ENCODE measurements at regions not wholly inside any gene's neighbourhood (a gene's known extent, or its start where the extent isn't known, plus 50 kb on each side); places are given as distances from the start of the nearest gene placed in this dataset.

GRCh38 chr15:70315431-70315830, 217.7 kb upstream of the TLE3 start:
- ChIA-PET POLR2A (interaction anchor here (1.3 kb wide), 2 partner anchors 10 to 20 kb away, joined by 4 read pairs; no protein-coding TSS in a partner anchor), CTCF (ENCODE audit: low intra/inter-chr PET ratio) (no interaction called here)
- Histone ChIP-seq H3K27me3 (ENCODE audit: control insufficient read depth in 2 of 2, insufficient read depth in 2 of 2, low read length in 2 of 2) (peaks cover 18 to 53% of the 10 kb centered on the region in 2 experiments), H3K9ac (ENCODE audit: insufficient read depth in 1 of 2, low read depth in 2 of 2, low read length in 2 of 2) (no peak overlapping the region), H3K79me2 (ENCODE audit: control insufficient read depth, insufficient read depth, low read length) (no peaks in the 10 kb centered on the region), H3K9me1 (ENCODE audit: control insufficient read depth, insufficient read depth, low read length) (no peaks in the 10 kb centered on the region), H2AFZ (ENCODE audit: low read depth, low read length) (no peak overlapping the region), H3K27ac (ENCODE audit: extremely low read depth, low read depth, low read length) (no peak overlapping the region), H3K36me3 (ENCODE audit: control insufficient read depth, insufficient read depth, low read length) (no peaks in the 10 kb centered on the region), H3K4me2 (ENCODE audit: insufficient read depth, low read length) (no peak overlapping the region), H3K9me3 (replicated peaks; ENCODE audit: control insufficient read depth, insufficient read depth, low read depth, low read length) (no peaks in the 10 kb centered on the region), H3K4me1 (replicated peaks in 1 of 2; ENCODE audit: control insufficient read depth in 2 of 2, insufficient read depth in 2 of 2, low read length in 2 of 2) (no peaks in the 10 kb centered on the region), H3K4me3 (no peak overlapping the region), H4K20me1 (replicated peaks; ENCODE audit: control insufficient read depth, insufficient read depth, low read length) (no peaks in the 10 kb centered on the region; the same call in 1 of the 2 replicates)
- BruUV-seq (replicated peaks) = no TSS peak
- intact Hi-C loops (cut with micrococcal nuclease) (no loop called here), in situ Hi-C loops (cut with MboI) (no loop called here)
- no peak for TF ChIP-seq ZNF583 (CRISPR knock-in tag; IDR thresholded peaks at IDR 0.05)
- TF ChIP-seq JUNB (CRISPR knock-in tag; conservative IDR thresholded peaks at IDR 0.05) = no peak
- ATAC-seq = no peak
- no peak for FAIRE-seq
- no peak for DNase-seq (ENCODE audit: extremely low read depth in 1 of 4, low spot score in 3 of 4)

GRCh38 chr15:70314688-70315087, 217.0 kb upstream of the TLE3 start:
- WGBS (ENCODE audit: insufficient coverage, low coverage, missing lambda C conversion rate) = 0% methylated on average over 3 of the region's 3 CpGs
- TF ChIP-seq ZNF384 (IDR thresholded peaks at IDR 0.05; ENCODE audit: low read depth, low read length) = no peak
- no peak for TF ChIP-seq ZNF551 (CRISPR knock-in tag; IDR thresholded peaks at IDR 0.05)
- no peak for TF ChIP-seq NEUROD1 (IDR thresholded peaks at IDR 0.05; ENCODE audit: borderline replicate concordance, low read depth, low read length, partially characterized antibody)
- no peak for TF ChIP-seq CXXC5 (CRISPR knock-in tag; IDR thresholded peaks at IDR 0.05)
- no peak for TF ChIP-seq ZNF263 (CRISPR knock-in tag; IDR thresholded peaks at IDR 0.05; ENCODE audit: borderline replicate concordance)
- no peak for TF ChIP-seq BRD4 (IDR thresholded peaks at IDR 0.05)
- TF ChIP-seq ZNF280B (CRISPR knock-in tag; IDR thresholded peaks at IDR 0.05) = no peak
- TF ChIP-seq BCOR (IDR thresholded peaks at IDR 0.05) = no peak
- TF ChIP-seq GABPB1 (CRISPR knock-in tag; IDR thresholded peaks at IDR 0.05) = no peak
- no peak for TF ChIP-seq ZNF561 (CRISPR knock-in tag; conservative IDR thresholded peaks at IDR 0.05)
- no peak for TF ChIP-seq MBD2 (IDR thresholded peaks at IDR 0.05; ENCODE audit: borderline replicate concordance, low read depth)
- TF ChIP-seq ZEB2 (IDR thresholded peaks at IDR 0.05) = no peak
- Histone ChIP-seq H4K20me1 (replicated peaks; ENCODE audit: control insufficient read depth, insufficient read depth, low read length) (no peaks in the 10 kb centered on the region; the same call in 1 of the 2 replicates), H3K9me1 (ENCODE audit: control insufficient read depth, insufficient read depth, low read length) (no peaks in the 10 kb centered on the region), H2AFZ (ENCODE audit: low read depth, low read length) (no peak overlapping the region), H3K9me3 (replicated peaks; ENCODE audit: control insufficient read depth, insufficient read depth, low read depth, low read length) (no peaks in the 10 kb centered on the region), H3K27ac (ENCODE audit: extremely low read depth, low read depth, low read length) (no peak overlapping the region), H3K4me3 (no peak overlapping the region), H3K27me3 (ENCODE audit: control insufficient read depth in 2 of 2, insufficient read depth in 2 of 2, low read length in 2 of 2) (peaks cover 18 to 51% of the 10 kb centered on the region in 2 experiments), H3K36me3 (ENCODE audit: control insufficient read depth, insufficient read depth, low read length) (no peaks in the 10 kb centered on the region), H3K79me2 (ENCODE audit: control insufficient read depth, insufficient read depth, low read length) (no peaks in the 10 kb centered on the region), H3K9ac (ENCODE audit: insufficient read depth in 1 of 2, low read depth in 2 of 2, low read length in 2 of 2) (no peak overlapping the region), H3K4me1 (replicated peaks in 1 of 2; ENCODE audit: control insufficient read depth in 2 of 2, insufficient read depth in 2 of 2, low read length in 2 of 2) (no peaks in the 10 kb centered on the region), H3K4me2 (ENCODE audit: insufficient read depth, low read length) (no peak overlapping the region)
- FAIRE-seq (no peak), ATAC-seq (no peak), DNase-seq (ENCODE audit: extremely low read depth in 1 of 4, low spot score in 3 of 4) (no peak)
- ChIA-PET POLR2A (interaction anchor here (1.3 kb wide), 1 partner anchor 11 kb away, joined by 4 read pairs; no protein-coding TSS in a partner anchor), CTCF (ENCODE audit: low intra/inter-chr PET ratio) (no interaction called here)
- intact Hi-C loops (cut with micrococcal nuclease) (no loop called here), in situ Hi-C loops (cut with MboI) (no loop called here)
- BruUV-seq (replicated peaks) = no TSS peak
